GM20000 (cell line): ENCODE measurements at regions not wholly inside any gene's neighbourhood (a gene's known extent, or its start where the extent isn't known, plus 50 kb on each side); places are given as distances from the start of the nearest gene placed in this dataset.
A peak's percentile ranks its signal among the peaks of the same experiment; 100 is the strongest.

ENCODE experiments used
- DNase-seq: peaks from one replicate; pipeline ENCODE4 v3.0.0; 2012; ENCODE audit warnings: low spot score
- CTCF ChIP-seq: IDR thresholded peaks from 2 replicates; pipeline ENCODE4 v1.5.1; 2012; ENCODE audit warnings: mild to moderate bottlenecking, control low read depth; ENCODE audit errors: extremely low read depth, missing control alignments

DNA sequence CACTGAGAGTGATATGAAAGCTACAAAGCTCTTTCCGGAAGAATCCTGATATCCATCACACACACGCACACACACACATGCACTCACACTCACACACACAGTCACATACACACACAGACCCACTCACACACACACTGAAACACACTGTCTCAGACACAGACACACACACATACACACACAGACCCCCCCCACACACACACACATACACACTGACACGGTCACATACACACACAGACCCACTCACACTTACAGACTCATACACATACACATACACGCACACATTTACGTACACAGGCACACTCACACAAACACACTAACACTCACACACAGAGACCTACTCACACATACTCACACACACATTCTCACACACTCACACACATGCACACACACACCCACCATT, 58.6 kb downstream of the LIG4 start:
- no peak for DNase-seq
- TF ChIP-seq CTCF: no peak

DNA sequence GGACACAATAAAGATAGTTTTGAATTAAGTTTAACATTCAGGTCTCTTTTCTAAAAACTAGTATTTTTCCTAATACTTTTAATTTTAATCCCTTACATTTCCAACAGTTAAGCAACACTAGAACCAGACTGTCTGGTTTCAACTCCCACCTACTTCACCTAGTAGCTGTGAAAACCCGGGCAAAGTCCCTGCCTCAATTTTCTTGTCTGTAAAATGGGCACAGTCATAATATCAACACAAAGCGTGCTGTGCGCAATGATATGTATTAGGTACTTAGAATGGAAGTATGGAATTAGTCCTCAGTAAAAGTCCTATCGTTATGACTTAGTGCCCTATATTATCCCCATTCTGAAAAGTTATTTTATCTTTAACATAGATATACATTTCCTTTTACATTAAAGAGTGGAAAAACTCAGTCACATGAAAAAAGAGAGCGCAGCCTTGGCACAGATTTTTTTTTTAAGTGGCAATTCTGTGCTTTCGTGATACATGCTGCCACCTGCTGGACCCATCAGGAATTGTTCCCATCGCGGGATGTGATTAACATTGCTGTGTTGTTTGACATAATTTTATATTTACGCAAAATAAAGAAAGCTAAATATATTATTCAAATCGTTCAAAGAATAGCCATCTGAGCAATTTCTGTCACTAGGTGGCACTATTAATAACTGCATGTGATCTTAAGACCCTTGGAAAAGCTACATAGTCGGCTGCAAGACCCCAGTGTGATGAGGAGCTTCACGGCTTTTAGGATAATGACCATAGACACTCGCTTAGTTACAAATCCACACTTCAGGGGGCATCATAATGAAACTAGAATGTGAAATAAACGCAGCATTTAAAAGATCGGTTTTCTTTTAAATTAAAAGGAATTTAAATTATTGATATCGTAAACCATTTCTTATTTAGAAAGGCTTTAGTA, 59.9 kb downstream of the LIG4 start:
- peak; percentile 36 for DNase-seq
- peak; percentile 39 for TF ChIP-seq CTCF

GRCh38 chr13:108154421-108154858, 60.9 kb downstream of the LIG4 start:
- no peak for DNase-seq
- no peak for TF ChIP-seq CTCF

- TF ChIP-seq CTCF: no peak
- no peak for DNase-seq
Measured at GRCh38 chr13:108146642-108147041, 68.7 kb downstream of the LIG4 start.

GRCh38 chr13:108142702-108143436, 72.5 kb downstream of the LIG4 start:
- DNase-seq: no peak
- no peak for TF ChIP-seq CTCF

- TF ChIP-seq CTCF: no peak
- DNase-seq: no peak
Measured at GRCh38 chr13:108137176-108137575, 78.2 kb downstream of the LIG4 start.

- TF ChIP-seq CTCF: no peak
- DNase-seq: no peak
Measured at GRCh38 chr13:108127406-108127805, 87.9 kb downstream of the LIG4 start.
